Suppressor macrophage treated with lipopolysaccharide for 1 hour (primary cell): ENCODE measurements at regions not wholly inside any gene's neighbourhood (a gene's known extent, or its start where the extent isn't known, plus 50 kb on each side); places are given as distances from the start of the nearest gene placed in this dataset.
A peak's percentile ranks its signal among the peaks of the same experiment; 100 is the strongest.

Experiments used
- DNase-seq, 3 donors: peaks; one replicate each; pipeline ENCODE4 v3.0.0-alpha.2; 2020 to 2022

- no peak for DNase-seq
Observed at GRCh38 chr2:187274146-187274545, 173.9 kb downstream of the CALCRL start.

- no peak for DNase-seq
Observed at GRCh38 chr2:187272255-187272654, 175.8 kb downstream of the CALCRL start.

GRCh38 chr2:187271825-187272224 is 176.2 kb downstream of the CALCRL start:
- no peak for DNase-seq

- no peak for DNase-seq
Observed at GRCh38 chr2:187266645-187267044, 181.4 kb downstream of the CALCRL start.

- DNase-seq, result no peak
Observed at GRCh38 chr2:187266147-187266546, 181.9 kb downstream of the CALCRL start.

GRCh38 chr2:187264612-187265011 is 183.4 kb downstream of the CALCRL start:
- DNase-seq, result no peak

GRCh38 chr2:187263675-187264560 is 184.1 kb downstream of the CALCRL start:
- no peak for DNase-seq

GRCh38 chr2:187261705-187262104 is 186.3 kb downstream of the CALCRL start:
- no peak for DNase-seq

- DNase-seq, result no peak
Observed at GRCh38 chr2:187252063-187252462, 196.0 kb downstream of the CALCRL start.

- DNase-seq, result no peak
Observed at GRCh38 chr2:187250137-187250536, 197.9 kb downstream of the CALCRL start.

GRCh38 chr2:187233811-187234210 is 214.2 kb downstream of the CALCRL start:
- peak; percentile 4 to 38 (median 30) for DNase-seq

- no peak for DNase-seq
Observed at GRCh38 chr2:187232749-187233148, 215.3 kb downstream of the CALCRL start.

GRCh38 chr2:187230088-187230487 is 218.0 kb downstream of the CALCRL start:
- no peak for DNase-seq

- DNase-seq, result no peak
Observed at GRCh38 chr2:187228986-187229385, 219.1 kb downstream of the CALCRL start.

GRCh38 chr2:187224989-187225388 is 223.1 kb downstream of the CALCRL start:
- no peak for DNase-seq

- no peak for DNase-seq
Observed at GRCh38 chr2:187220071-187220470, 228.0 kb downstream of the CALCRL start.

GRCh38 chr2:187215532-187216240 is 232.4 kb downstream of the CALCRL start:
- DNase-seq, result no peak

GRCh38 chr2:187214306-187214705 is 233.7 kb downstream of the CALCRL start:
- DNase-seq, result no peak

GRCh38 chr2:187213798-187214197 is 234.3 kb downstream of the CALCRL start:
- DNase-seq, result no peak

GRCh38 chr2:187210726-187211125 is 237.3 kb downstream of the CALCRL start:
- DNase-seq, result peak in 2 of 3 donors; percentile 4 to 15

GRCh38 chr2:187208199-187208785 is 239.8 kb downstream of the CALCRL start:
- no peak for DNase-seq

- no peak for DNase-seq
Observed at GRCh38 chr2:187207126-187207525, 240.9 kb downstream of the CALCRL start.

- DNase-seq, result no peak
Observed at GRCh38 chr2:187206471-187206870, 241.6 kb downstream of the CALCRL start.

- DNase-seq, result no peak
Observed at GRCh38 chr2:187206071-187206470, 242.0 kb downstream of the CALCRL start.
